ENCODE measurements at regions not wholly inside any gene's neighbourhood (a gene's known extent, or its start where the extent isn't known, plus 50 kb on each side); places are given as distances from the start of the nearest gene placed in this dataset.

DNA sequence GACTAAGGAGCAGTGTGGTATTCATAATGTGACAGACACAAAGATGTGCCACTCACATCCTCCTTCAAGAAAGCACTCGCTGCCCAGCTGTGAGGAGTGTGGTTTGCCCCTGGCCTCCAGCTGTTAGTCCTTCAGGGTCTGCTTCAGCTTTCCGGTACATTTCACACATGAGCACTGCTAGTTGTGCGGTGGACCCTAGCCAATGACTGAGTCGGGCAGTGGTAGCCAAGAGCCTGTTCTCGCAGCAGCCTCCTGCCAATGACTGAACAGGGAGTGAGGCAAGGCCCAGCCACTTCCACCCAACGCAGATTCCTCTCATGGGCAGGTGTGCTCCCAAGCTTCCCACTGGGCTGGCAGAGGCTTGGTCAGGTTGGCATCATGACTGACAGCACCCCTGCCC is 254.3 kb downstream of the RBM43 start:
- H3K9me3 ChIP-seq, result no peaks in the 10 kb centered on the region
- H3K36me3 ChIP-seq, result no peaks in the 10 kb centered on the region
- TF ChIP-seq, protein P1, sequence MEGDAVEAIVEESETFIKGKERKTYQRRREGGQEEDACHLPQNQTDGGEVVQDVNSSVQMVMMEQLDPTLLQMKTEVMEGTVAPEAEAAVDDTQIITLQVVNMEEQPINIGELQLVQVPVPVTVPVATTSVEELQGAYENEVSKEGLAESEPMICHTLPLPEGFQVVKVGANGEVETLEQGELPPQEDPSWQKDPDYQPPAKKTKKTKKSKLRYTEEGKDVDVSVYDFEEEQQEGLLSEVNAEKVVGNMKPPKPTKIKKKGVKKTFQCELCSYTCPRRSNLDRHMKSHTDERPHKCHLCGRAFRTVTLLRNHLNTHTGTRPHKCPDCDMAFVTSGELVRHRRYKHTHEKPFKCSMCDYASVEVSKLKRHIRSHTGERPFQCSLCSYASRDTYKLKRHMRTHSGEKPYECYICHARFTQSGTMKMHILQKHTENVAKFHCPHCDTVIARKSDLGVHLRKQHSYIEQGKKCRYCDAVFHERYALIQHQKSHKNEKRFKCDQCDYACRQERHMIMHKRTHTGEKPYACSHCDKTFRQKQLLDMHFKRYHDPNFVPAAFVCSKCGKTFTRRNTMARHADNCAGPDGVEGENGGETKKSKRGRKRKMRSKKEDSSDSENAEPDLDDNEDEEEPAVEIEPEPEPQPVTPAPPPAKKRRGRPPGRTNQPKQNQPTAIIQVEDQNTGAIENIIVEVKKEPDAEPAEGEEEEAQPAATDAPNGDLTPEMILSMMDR (IDR thresholded peaks at IDR 0.05), result no peak
- TF ChIP-seq POLR2A (IDR thresholded peaks at IDR 0.05) (no peak), POLR2AphosphoS5 (IDR thresholded peaks at IDR 0.05) (no peak)
- DNase-seq (ENCODE audit: low spot score), result no peak
- H3K27ac ChIP-seq, result no peak overlapping the region
- intact Hi-C loops (cut with DNase I), result no loop called here
- no peak overlapping the region for H3K4me3 ChIP-seq
- 56% methylated on average over 6 of the region's 6 CpGs for WGBS
- no peaks in the 10 kb centered on the region for H3K4me1 ChIP-seq (replicated peaks)
- no peaks in the 10 kb centered on the region for H3K27me3 ChIP-seq (replicated peaks; ENCODE audit: insufficient read depth)

GRCh38 chr2:151002959-151003600 is 258.6 kb downstream of the RBM43 start:
- Histone ChIP-seq H3K9me3 (no peaks in the 10 kb centered on the region), H3K27me3 (replicated peaks; ENCODE audit: insufficient read depth) (no peaks in the 10 kb centered on the region), H3K36me3 (no peaks in the 10 kb centered on the region), H3K4me1 (replicated peaks) (no peaks in the 10 kb centered on the region), H3K4me3 (no peak overlapping the region), H3K27ac (no peak overlapping the region)
- DNase-seq (ENCODE audit: low spot score), result no peak
- intact Hi-C loops (cut with DNase I), result no loop called here
- 93% methylated on average over 5 of the region's 5 CpGs for WGBS
- TF ChIP-seq POLR2AphosphoS5 (IDR thresholded peaks at IDR 0.05), result no peak
- TF ChIP-seq POLR2A (IDR thresholded peaks at IDR 0.05), result no peak
- TF ChIP-seq, protein P1 (IDR thresholded peaks at IDR 0.05), result no peak

- Histone ChIP-seq H3K36me3 (no peaks in the 10 kb centered on the region), H3K27ac (no peak overlapping the region), H3K4me1 (replicated peaks) (no peaks in the 10 kb centered on the region), H3K9me3 (no peaks in the 10 kb centered on the region), H3K27me3 (replicated peaks; ENCODE audit: insufficient read depth) (no peaks in the 10 kb centered on the region), H3K4me3 (no peak overlapping the region)
- WGBS, result 56% methylated on average over 7 of the region's 7 CpGs
- TF ChIP-seq POLR2A (IDR thresholded peaks at IDR 0.05) (no peak), POLR2AphosphoS5 (IDR thresholded peaks at IDR 0.05) (no peak)
- TF ChIP-seq, protein P1 (IDR thresholded peaks at IDR 0.05), result no peak
- intact Hi-C loops (cut with DNase I), result no loop called here
- DNase-seq (ENCODE audit: low spot score), result no peak
Measured at GRCh38 chr2:150997702-150998440, 263.8 kb downstream of the RBM43 start.

GRCh38 chr2:150997066-150997465 is 264.6 kb downstream of the RBM43 start:
- TF ChIP-seq POLR2A (IDR thresholded peaks at IDR 0.05) (no peak), POLR2AphosphoS5 (IDR thresholded peaks at IDR 0.05) (no peak)
- TF ChIP-seq, protein P1 (IDR thresholded peaks at IDR 0.05), result no peak
- no peak overlapping the region for H3K4me3 ChIP-seq
- intact Hi-C loops (cut with DNase I), result no loop called here
- H3K27ac ChIP-seq, result no peak overlapping the region
- DNase-seq (ENCODE audit: low spot score), result no peak
- H3K36me3 ChIP-seq, result no peaks in the 10 kb centered on the region
- H3K4me1 ChIP-seq (replicated peaks), result no peaks in the 10 kb centered on the region
- WGBS, result 93% methylated on average over 4 of the region's 4 CpGs
- H3K27me3 ChIP-seq (replicated peaks; ENCODE audit: insufficient read depth), result no peaks in the 10 kb centered on the region
- no peaks in the 10 kb centered on the region for H3K9me3 ChIP-seq

DNA sequence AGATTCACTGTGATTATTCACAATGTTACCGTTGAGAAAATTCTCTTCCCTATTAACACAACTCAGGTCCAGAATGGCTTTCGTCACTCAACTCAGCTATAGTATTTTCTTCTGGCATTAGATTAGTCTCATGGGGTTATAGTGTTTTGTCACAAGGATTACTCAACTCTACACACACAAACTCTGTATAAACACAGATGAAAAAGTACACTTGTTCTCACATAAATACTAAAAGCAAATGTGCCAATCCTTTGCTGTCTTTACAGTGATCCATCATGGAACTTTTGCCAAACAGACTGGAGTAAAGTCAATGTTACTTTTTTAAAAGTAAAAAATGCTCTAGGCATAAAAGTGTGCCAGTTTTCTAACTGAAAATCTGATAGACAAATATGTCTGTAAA is 267.6 kb downstream of the RBM43 start:
- no peaks in the 10 kb centered on the region for H3K4me1 ChIP-seq (replicated peaks)

More for the DNA sequence above, 267.6 kb downstream of the RBM43 start:
- WGBS, result 20% methylated on average over 2 of the region's 2 CpGs
- H3K27ac ChIP-seq, result peak overlapping the region in 1 of 2 donors; percentile 45
- intact Hi-C loops (cut with DNase I), result no loop called here
- TF ChIP-seq POLR2A (IDR thresholded peaks at IDR 0.05), result no peak
- TF ChIP-seq, protein P1 (IDR thresholded peaks at IDR 0.05), result no peak
- TF ChIP-seq POLR2AphosphoS5 (IDR thresholded peaks at IDR 0.05), result peak; percentile 66
- no peak overlapping the region for H3K4me3 ChIP-seq
- H3K9me3 ChIP-seq, result no peaks in the 10 kb centered on the region
- H3K27me3 ChIP-seq (replicated peaks; ENCODE audit: insufficient read depth), result no peaks in the 10 kb centered on the region
- no peaks in the 10 kb centered on the region for H3K36me3 ChIP-seq
- DNase-seq (ENCODE audit: low spot score), result peak; percentile 17

Data from prostate gland (tissue), 2 donors.